Endothelial cell of umbilical vein (primary cell): ENCODE measurements at regions not wholly inside any gene's neighbourhood (a gene's known extent, or its start where the extent isn't known, plus 50 kb on each side); places are given as distances from the start of the nearest gene placed in this dataset.

ENCODE experiments used
- BruUV-seq: library from RNA; stranded (reverse); fragments of 400-500 nt; replicated peaks from 2 replicates; lab custom pipeline; 2021; lab: Mats Ljungman, UMichigan
- CTCF ChIA-PET: fragments of 300-600, 350-600 bp; sonication (Branson Sonifier 250); formaldehyde crosslinking; loops from one replicate; lab custom pipeline; 2021; ENCODE audit warnings: antibody characterized with exemption, inconsistent platforms; lab: Charles Lee
- POLR2A ChIA-PET: fragments of 300-600, 350-600 bp; sonication (Branson Sonifier 250); formaldehyde crosslinking; loops from one replicate; lab custom pipeline; 2021; ENCODE audit warnings: antibody characterized with exemption, inconsistent platforms; lab: Charles Lee
- DNase-seq: peaks from one replicate; pipeline ENCODE4 v3.0.0-alpha.2; 2011; ENCODE audit warnings: low read depth, low spot score
- FAIRE-seq: peaks from 2 replicates; lab custom pipeline; 2011; peaks lifted over from hg19 to GRCh38; lab: Jason Lieb, UNC
- H2AFZ ChIP-seq: 2 replicates; pipeline ENCODE4 v1.6.0; 2012; ENCODE audit warnings: low read depth, low read length, control low read depth, inconsistent platforms
- H3K27ac ChIP-seq: 2 replicates; pipeline ENCODE4 v1.5.1; 2011; ENCODE audit warnings: low read depth, mild to moderate bottlenecking, control low read depth, low read length, moderate library complexity; ENCODE audit not compliant: insufficient read depth
- H3K27me3 ChIP-seq, 2 experiments: 2 replicates each; pipeline versions ENCODE4 v1.6.0 to v1.6.1; 2011; ENCODE audit warnings: low read length in 2 of 2, mixed read lengths in 1 of 2; ENCODE audit not compliant: control insufficient read depth in 2 of 2, insufficient read depth in 2 of 2
- H3K36me3 ChIP-seq, 2 experiments: 2 replicates in 1 of 2; 3 replicates in 1 of 2; pipeline ENCODE4 v1.5.1; 2011; ENCODE audit warnings: low read length in 2 of 2, mild to moderate bottlenecking in 1 of 2, moderate library complexity in 1 of 2; ENCODE audit not compliant: control insufficient read depth in 2 of 2, insufficient read depth in 2 of 2; ENCODE audit errors: extremely low read depth in 1 of 2
- H3K4me1 ChIP-seq: 3 replicates; pipeline ENCODE4 v1.5.1; 2011; ENCODE audit warnings: mild to moderate bottlenecking, low read length; ENCODE audit not compliant: control insufficient read depth, insufficient read depth; ENCODE audit errors: extremely low read depth
- H3K4me2 ChIP-seq: 2 replicates; pipeline ENCODE4 v1.6.1; 2011; ENCODE audit warnings: low read length, control low read depth, mixed read lengths; ENCODE audit not compliant: insufficient read depth
- H3K4me3 ChIP-seq, 3 experiments: fragments of 200-600 bp in 1 of 3; sonication (generic), shearing (Covaris generic) in 1 of 3; replicated peaks in 1 of 3; 2 replicates each; pipeline ENCODE4 v1.5.1; 2011 to 2016; ENCODE audit warnings: control low read depth in 3 of 3, low read length in 3 of 3, mild to moderate bottlenecking in 2 of 3, inconsistent platforms in 1 of 3, low read depth in 1 of 3, moderate library complexity in 1 of 3; ENCODE audit not compliant: insufficient read depth in 1 of 3
- H3K79me2 ChIP-seq: 2 replicates; pipeline ENCODE4 v1.6.0; 2012; ENCODE audit warnings: low read length, inconsistent platforms; ENCODE audit not compliant: control insufficient read depth, insufficient read depth
- H3K9ac ChIP-seq: replicated peaks from 2 replicates; pipeline ENCODE3; 2011; ENCODE audit warnings: low read length, control low read depth; ENCODE audit not compliant: insufficient read depth; ENCODE audit errors: extremely low read depth
- H3K9me1 ChIP-seq: replicated peaks from 3 replicates; pipeline ENCODE4 v1.6.0; 2011; ENCODE audit warnings: mild to moderate bottlenecking, low read length; ENCODE audit not compliant: control insufficient read depth, insufficient read depth; ENCODE audit errors: extremely low read depth
- H3K9me3 ChIP-seq: replicated peaks from 2 replicates; pipeline ENCODE4 v1.5.1; 2012; ENCODE audit warnings: low read length, inconsistent platforms; ENCODE audit not compliant: control insufficient read depth, insufficient read depth
- H4K20me1 ChIP-seq: replicated peaks from 2 replicates; pipeline ENCODE3; 2011; ENCODE audit warnings: mild to moderate bottlenecking, low read length; ENCODE audit not compliant: control insufficient read depth, insufficient read depth; ENCODE audit errors: extremely low read depth
- EZH2 ChIP-seq: IDR thresholded peaks from 2 replicates; pipeline ENCODE4 v1.6.1; 2012; ENCODE audit warnings: borderline replicate concordance, low read depth, mild to moderate bottlenecking, moderate library complexity, low read length, inconsistent platforms; ENCODE audit not compliant: severe bottlenecking
- FOS ChIP-seq: IDR thresholded peaks from 2 replicates; pipeline ENCODE4 v1.6.1; 2011; ENCODE audit warnings: mild to moderate bottlenecking, low read length, moderate library complexity, borderline replicate concordance; ENCODE audit not compliant: insufficient read depth
- GATA2 ChIP-seq: IDR thresholded peaks from 2 replicates; pipeline ENCODE4 v1.7.0; 2011; ENCODE audit warnings: low read depth, mild to moderate bottlenecking, moderate library complexity, mixed read lengths, low read length; ENCODE audit not compliant: insufficient read length, insufficient read depth
- JUN ChIP-seq: IDR thresholded peaks from 2 replicates; pipeline ENCODE4 v1.6.1; 2011; ENCODE audit warnings: borderline replicate concordance, low read depth; ENCODE audit not compliant: insufficient read length, insufficient read depth
- MYC ChIP-seq: IDR thresholded peaks from one replicate; pipeline ENCODE4 v1.6.1; 2011; ENCODE audit warnings: mild to moderate bottlenecking, low read depth, low read length
- POLR2A ChIP-seq: IDR thresholded peaks from 2 replicates; pipeline ENCODE4 v1.6.1; 2012; ENCODE audit warnings: low read depth, mild to moderate bottlenecking, control low read depth, low read length
- POLR2AphosphoS5 ChIP-seq: IDR thresholded peaks from 2 replicates; pipeline ENCODE4 v1.6.1; 2012; ENCODE audit warnings: low read depth, mild to moderate bottlenecking, control low read depth, low read length, moderate library complexity; ENCODE audit not compliant: insufficient read depth
- dilution Hi-C: fragments of 300-500 bp; cut with MboI; formaldehyde crosslinking; loops from one replicate; pipeline ENCODE4 v1.15.0; 2019; ENCODE audit warnings: low sequenced_read_pairs; ENCODE audit not compliant: extremely low pct_ligation_motif_present
- intact Hi-C: fragments of 100-400 bp; cut with micrococcal nuclease; formaldehyde crosslinking; loops from one replicate; pipeline ENCODE4 v1.10.0; 2022
- TF ChIP-seq, protein P1 (sequence below), 2 donors: IDR thresholded peaks; 1 replicate in 1 of 2; 2 replicates in 1 of 2; pipeline ENCODE4 v1.5.1; 2011; ENCODE audit warnings: low read length in 2 of 2, mild to moderate bottlenecking in 2 of 2, moderate library complexity in 2 of 2, control low read depth in 1 of 2, inconsistent platforms in 1 of 2, low read depth in 1 of 2; ENCODE audit not compliant: insufficient read depth in 1 of 2; ENCODE audit errors: extremely low read depth in 1 of 2
- TF ChIP-seq, protein P2 (sequence below): IDR thresholded peaks from 2 replicates; pipeline ENCODE4 v1.6.1; 2011; ENCODE audit not compliant: insufficient read depth, insufficient read length

DNA sequence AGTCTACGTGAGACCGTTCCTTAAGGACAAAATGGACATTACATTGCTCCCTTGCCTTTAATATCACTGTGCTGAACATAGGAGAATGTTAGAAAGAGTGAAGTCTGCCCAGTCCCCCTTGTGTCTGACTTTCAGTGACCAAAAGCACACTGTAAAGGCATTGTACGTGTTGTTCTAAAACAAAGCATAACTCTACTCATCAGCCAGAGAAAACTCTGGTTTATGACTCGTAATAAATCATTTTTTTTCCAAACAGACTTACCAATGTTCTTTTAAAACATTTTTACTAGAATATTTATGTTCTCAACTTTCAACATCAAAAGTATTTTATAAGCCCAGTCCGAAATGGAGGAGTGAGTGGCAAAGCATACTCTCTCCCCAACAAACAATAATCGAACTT is 262.5 kb downstream of the GJA1 start:
- ChIA-PET CTCF (interaction anchor here (1.0 to 1.2 kb wide), 2 partner anchors 13 to 22 kb away, joined by 3 read pairs; no protein-coding TSS in a partner anchor), POLR2A (interaction anchor here (0.5 kb wide), 1 partner anchor 114 kb away, joined by 3 read pairs; no protein-coding TSS in a partner anchor)
- dilution Hi-C loops, result no loop called here
- no peak overlapping the region for H3K4me3 ChIP-seq
- H3K4me2 ChIP-seq, result no peak overlapping the region
- no peaks in the 10 kb centered on the region for H3K27me3 ChIP-seq
- H3K27ac ChIP-seq, result no peak overlapping the region
- intact Hi-C loops, result no loop called here
- BruUV-seq, result no TSS peak
- no peaks in the 10 kb centered on the region for H3K9me1 ChIP-seq
- no peaks in the 10 kb centered on the region for H3K36me3 ChIP-seq
- TF ChIP-seq POLR2AphosphoS5 (no peak), GATA2 (no peak), EZH2 (no peak)
- TF ChIP-seq, protein P1, sequence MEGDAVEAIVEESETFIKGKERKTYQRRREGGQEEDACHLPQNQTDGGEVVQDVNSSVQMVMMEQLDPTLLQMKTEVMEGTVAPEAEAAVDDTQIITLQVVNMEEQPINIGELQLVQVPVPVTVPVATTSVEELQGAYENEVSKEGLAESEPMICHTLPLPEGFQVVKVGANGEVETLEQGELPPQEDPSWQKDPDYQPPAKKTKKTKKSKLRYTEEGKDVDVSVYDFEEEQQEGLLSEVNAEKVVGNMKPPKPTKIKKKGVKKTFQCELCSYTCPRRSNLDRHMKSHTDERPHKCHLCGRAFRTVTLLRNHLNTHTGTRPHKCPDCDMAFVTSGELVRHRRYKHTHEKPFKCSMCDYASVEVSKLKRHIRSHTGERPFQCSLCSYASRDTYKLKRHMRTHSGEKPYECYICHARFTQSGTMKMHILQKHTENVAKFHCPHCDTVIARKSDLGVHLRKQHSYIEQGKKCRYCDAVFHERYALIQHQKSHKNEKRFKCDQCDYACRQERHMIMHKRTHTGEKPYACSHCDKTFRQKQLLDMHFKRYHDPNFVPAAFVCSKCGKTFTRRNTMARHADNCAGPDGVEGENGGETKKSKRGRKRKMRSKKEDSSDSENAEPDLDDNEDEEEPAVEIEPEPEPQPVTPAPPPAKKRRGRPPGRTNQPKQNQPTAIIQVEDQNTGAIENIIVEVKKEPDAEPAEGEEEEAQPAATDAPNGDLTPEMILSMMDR (IDR thresholded peaks at IDR 0.05; ENCODE audit: extremely low read depth in 1 of 2, insufficient read depth in 1 of 2, low read depth in 1 of 2, low read length in 2 of 2), result no peak
- FAIRE-seq, result no peak
- H3K9me3 ChIP-seq, result no peaks in the 10 kb centered on the region
- no peaks in the 10 kb centered on the region for H3K4me1 ChIP-seq
- no peaks in the 10 kb centered on the region for H4K20me1 ChIP-seq
- no peak for DNase-seq
- no peak overlapping the region for H2AFZ ChIP-seq
- H3K79me2 ChIP-seq, result no peaks in the 10 kb centered on the region
- no peak overlapping the region for H3K9ac ChIP-seq

DNA sequence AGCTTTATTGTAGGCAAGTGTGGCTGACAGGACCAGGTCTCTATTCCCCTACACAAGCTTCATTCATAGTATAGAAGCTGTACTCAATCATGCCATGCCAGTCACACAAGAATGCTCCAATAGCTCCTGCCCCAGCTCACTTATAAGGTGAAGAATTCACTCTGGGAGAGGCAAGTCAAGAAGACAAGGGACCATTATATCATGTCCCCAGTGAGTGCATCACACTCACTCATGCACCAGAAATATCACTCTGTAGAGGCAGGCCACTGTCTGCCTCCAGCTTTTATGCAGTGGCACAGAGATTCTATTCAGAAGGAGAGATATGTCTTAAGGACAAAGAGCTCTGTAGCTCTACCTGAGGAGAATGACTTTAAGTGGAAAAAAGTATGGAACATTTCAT is 263.2 kb downstream of the GJA1 start:
- no peak overlapping the region for H2AFZ ChIP-seq
- H3K4me1 ChIP-seq, result no peaks in the 10 kb centered on the region
- H3K27me3 ChIP-seq, result no peaks in the 10 kb centered on the region
- H3K4me2 ChIP-seq, result no peak overlapping the region
- ChIA-PET POLR2A (interaction anchor here (0.5 kb wide), 1 partner anchor 114 kb away, joined by 3 read pairs; no protein-coding TSS in a partner anchor), CTCF (interaction anchor here (1.0 to 1.2 kb wide), 3 partner anchors 13 to 32 kb away, joined by 3 read pairs; no protein-coding TSS in a partner anchor)
- no peaks in the 10 kb centered on the region for H3K36me3 ChIP-seq
- H3K27ac ChIP-seq, result no peak overlapping the region
- no peaks in the 10 kb centered on the region for H4K20me1 ChIP-seq
- H3K9me3 ChIP-seq, result no peaks in the 10 kb centered on the region
- dilution Hi-C loops (no loop called here), intact Hi-C loops (no loop called here)
- H3K9me1 ChIP-seq, result no peaks in the 10 kb centered on the region
- no peaks in the 10 kb centered on the region for H3K79me2 ChIP-seq
- no peak overlapping the region for H3K9ac ChIP-seq
- BruUV-seq, result no TSS peak
- FAIRE-seq (no peak), DNase-seq (no peak)
- no peak for TF ChIP-seq POLR2AphosphoS5
- no peak for TF ChIP-seq POLR2A
- no peak for TF ChIP-seq GATA2
- TF ChIP-seq MYC, result no peak
- no peak for TF ChIP-seq JUN
- TF ChIP-seq, protein P1 (IDR thresholded peaks at IDR 0.05; ENCODE audit: extremely low read depth in 1 of 2, insufficient read depth in 1 of 2, low read depth in 1 of 2, low read length in 2 of 2), result no peak
- no peak for TF ChIP-seq FOS
- TF ChIP-seq, protein P2, sequence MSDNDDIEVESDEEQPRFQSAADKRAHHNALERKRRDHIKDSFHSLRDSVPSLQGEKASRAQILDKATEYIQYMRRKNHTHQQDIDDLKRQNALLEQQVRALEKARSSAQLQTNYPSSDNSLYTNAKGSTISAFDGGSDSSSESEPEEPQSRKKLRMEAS, result no peak
- no peak for TF ChIP-seq EZH2
- H3K4me3 ChIP-seq, result no peak overlapping the region
